Ovary (tissue), 7 donors: ENCODE measurements at regions not wholly inside any gene's neighbourhood (a gene's known extent, or its start where the extent isn't known, plus 50 kb on each side); places are given as distances from the start of the nearest gene placed in this dataset.

Experiments used
- DNase-seq, 5 donors: peaks; one replicate each; pipeline ENCODE4 v3.0.0-alpha.2; 2019 to 2020
- H3K27ac ChIP-seq, 2 donors: fragments of 200-600 bp; one replicate each; pipeline versions ENCODE4 v1.5.1 to v1.8.0; 2019 to 2022
- H3K27me3 ChIP-seq: fragments of 200-600 bp; one replicate; pipeline ENCODE4 v1.8.0; 2022
- H3K36me3 ChIP-seq: fragments of 200-600 bp; sonication (generic); one replicate; pipeline ENCODE4 v1.5.1; 2019
- H3K4me1 ChIP-seq: one replicate; pipeline ENCODE4 v1.8.1; 2013; ENCODE audit warnings: mild to moderate bottlenecking, moderate library complexity; ENCODE audit not compliant: insufficient read depth
- H3K4me3 ChIP-seq: fragments of 200-600 bp; sonication (generic); one replicate; pipeline ENCODE4 v1.5.1; 2017
- H3K9me3 ChIP-seq, 2 donors: fragments of 200-600 bp in 1 of 2; sonication (generic) in 1 of 2; one replicate each; pipeline versions ENCODE4 v1.5.1 to v1.8.1; 2013 to 2019; ENCODE audit warnings: mild to moderate bottlenecking in 1 of 2, moderate library complexity in 1 of 2
- EP300 ChIP-seq: sonication (generic); formaldehyde crosslinking; IDR thresholded peaks from one replicate; pipeline ENCODE4 v1.6.1; 2017; ENCODE audit warnings: antibody characterized with exemption
- POLR2A ChIP-seq: fragments of 450-650 bp; IDR thresholded peaks from one replicate; pipeline ENCODE4 v1.6.1; 2017; ENCODE audit warnings: antibody characterized with exemption, mild to moderate bottlenecking, moderate library complexity
- WGBS, 3 donors: extraction: QIAGEN DNeasy Blood & Tissue Kit in 1 of 3; methylation state at CpG; one replicate each; pipeline versions ENCODE4 v1.1.5 to v1.1.7; 2013 to 2017; 5-methylcytosine and 5-hydroxymethylcytosine counted together
- intact Hi-C, 4 donors: fragments of 100-400 bp; cut with DNase I; formaldehyde crosslinking; loops; one replicate each; pipeline versions ENCODE4 v1.11.0 to v1.15.1; 2022 to 2023
- TF ChIP-seq, protein P1 (sequence below), 3 donors: fragments of 450-650 bp in 2 of 3; fragments of 200-600 bp in 1 of 3; IDR thresholded peaks; one replicate each; pipeline versions ENCODE4 v1.5.1 to v1.8.0; 2016 to 2022; ENCODE audit warnings: antibody characterized with exemption in 3 of 3, mild to moderate bottlenecking in 1 of 3
- donor health status: DM: no; HTN: no; CAD: no; lungs with moderate emphysema.
- donor health status: DM: no; HTN: no; CAD: no.
- donor health status: Bipolar disorder and iron deficiency.
- donor health status: DM: no; HTN: no; CAD: no.
- donor health status: DM: yes; HTN: yes; CAD: no.

DNA sequence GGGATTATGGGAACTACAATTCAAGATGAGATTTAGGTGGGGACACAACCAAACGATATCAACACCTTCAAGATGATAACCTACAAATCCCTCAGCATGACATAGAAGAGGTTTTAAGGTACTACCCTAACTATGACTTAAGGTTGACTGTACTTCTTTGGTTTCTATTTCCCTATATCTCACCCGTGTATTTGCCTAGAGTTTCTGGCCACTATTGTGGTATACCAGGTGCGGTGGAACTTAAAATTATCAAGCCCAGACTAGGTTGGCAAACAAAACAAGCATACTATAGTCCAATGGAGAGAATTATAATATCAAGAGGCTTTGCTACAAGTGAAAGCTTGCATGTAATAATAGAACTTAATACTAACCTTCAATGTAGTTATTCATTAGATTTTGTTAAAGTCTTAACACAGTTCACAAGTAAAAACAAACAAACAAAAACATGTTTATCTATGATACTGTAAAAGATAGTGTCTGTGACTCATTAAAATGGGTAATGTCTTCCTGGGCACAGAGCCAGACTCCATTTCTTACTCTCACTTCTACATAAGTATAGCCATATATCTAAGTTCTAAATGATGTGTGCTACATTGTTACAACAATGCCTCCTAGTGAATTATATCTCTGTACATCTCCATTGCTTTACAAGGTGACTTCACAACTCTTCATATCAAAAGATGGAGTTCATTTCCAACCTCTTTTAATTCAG lies 479.1 kb downstream of the ZBBX start:
- WGBS, 3 donors: 84 to 89% (median 84%) methylated on average over 3 of the region's 3 CpGs
- DNase-seq: no peak
- Histone ChIP-seq H3K9me3 (no peaks in the 10 kb centered on the region), H3K4me3 (no peak overlapping the region), H3K36me3 (no peaks in the 10 kb centered on the region), H3K4me1 (no peaks in the 10 kb centered on the region), H3K27ac (no peak overlapping the region), H3K27me3 (no peaks in the 10 kb centered on the region)
- intact Hi-C loops: no loop called here
- TF ChIP-seq POLR2A: no peak
- no peak for TF ChIP-seq EP300
- TF ChIP-seq, protein P1, sequence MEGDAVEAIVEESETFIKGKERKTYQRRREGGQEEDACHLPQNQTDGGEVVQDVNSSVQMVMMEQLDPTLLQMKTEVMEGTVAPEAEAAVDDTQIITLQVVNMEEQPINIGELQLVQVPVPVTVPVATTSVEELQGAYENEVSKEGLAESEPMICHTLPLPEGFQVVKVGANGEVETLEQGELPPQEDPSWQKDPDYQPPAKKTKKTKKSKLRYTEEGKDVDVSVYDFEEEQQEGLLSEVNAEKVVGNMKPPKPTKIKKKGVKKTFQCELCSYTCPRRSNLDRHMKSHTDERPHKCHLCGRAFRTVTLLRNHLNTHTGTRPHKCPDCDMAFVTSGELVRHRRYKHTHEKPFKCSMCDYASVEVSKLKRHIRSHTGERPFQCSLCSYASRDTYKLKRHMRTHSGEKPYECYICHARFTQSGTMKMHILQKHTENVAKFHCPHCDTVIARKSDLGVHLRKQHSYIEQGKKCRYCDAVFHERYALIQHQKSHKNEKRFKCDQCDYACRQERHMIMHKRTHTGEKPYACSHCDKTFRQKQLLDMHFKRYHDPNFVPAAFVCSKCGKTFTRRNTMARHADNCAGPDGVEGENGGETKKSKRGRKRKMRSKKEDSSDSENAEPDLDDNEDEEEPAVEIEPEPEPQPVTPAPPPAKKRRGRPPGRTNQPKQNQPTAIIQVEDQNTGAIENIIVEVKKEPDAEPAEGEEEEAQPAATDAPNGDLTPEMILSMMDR (IDR thresholded peaks at IDR 0.05): no peak

DNA sequence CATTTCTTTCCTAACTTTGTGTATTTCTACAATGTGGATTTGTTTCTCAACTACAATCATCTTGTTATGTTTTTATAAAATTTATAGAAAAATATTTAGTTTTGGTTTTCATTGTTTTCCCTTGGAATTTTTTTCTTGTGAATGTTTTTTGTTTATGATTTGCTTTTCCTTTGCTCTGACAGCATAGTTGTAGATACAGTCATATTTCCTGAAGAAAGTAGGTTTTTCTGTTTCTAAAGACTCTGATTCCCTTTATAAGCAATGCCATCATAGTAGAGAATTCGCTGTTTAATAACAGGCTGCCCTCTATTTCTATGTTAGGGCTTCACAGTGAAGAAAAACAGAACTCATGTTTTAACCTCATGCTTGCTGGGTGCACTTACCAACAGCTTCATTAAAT lies 482.3 kb downstream of the ZBBX start:
- no peak for DNase-seq
- 16 to 53% (median 17%) methylated on average over 1 of the region's 1 CpG for WGBS, 3 donors
- H3K4me1 ChIP-seq: no peaks in the 10 kb centered on the region
- no peaks in the 10 kb centered on the region for H3K27me3 ChIP-seq
- TF ChIP-seq EP300 (no peak), POLR2A (no peak)
- TF ChIP-seq, protein P1 (IDR thresholded peaks at IDR 0.05): no peak
- no peak overlapping the region for H3K4me3 ChIP-seq
- H3K36me3 ChIP-seq: no peaks in the 10 kb centered on the region
- H3K27ac ChIP-seq: no peak overlapping the region
- intact Hi-C loops: no loop called here
- no peaks in the 10 kb centered on the region for H3K9me3 ChIP-seq

DNA sequence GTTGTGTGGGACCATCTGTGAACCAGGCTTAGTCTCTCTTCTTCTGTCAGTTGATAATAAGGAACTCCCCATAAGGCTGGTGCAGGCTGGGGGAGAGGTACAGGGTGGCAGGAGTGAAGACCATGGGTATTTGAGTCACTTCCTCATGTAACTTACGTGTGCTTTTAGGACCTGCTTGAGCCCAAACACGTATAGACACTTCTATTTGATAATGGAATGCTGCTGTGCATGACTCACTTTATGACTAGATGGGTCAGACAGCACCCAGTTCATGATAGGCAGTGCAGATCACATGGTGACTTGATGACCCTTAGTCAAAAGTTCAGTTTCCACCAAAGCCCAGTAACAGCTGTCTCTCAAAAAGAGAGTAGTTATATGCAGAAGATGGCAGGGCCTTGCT lies 490.9 kb downstream of the ZBBX start:
- intact Hi-C loops: no loop called here
- Histone ChIP-seq H3K27me3 (no peaks in the 10 kb centered on the region), H3K9me3 (no peaks in the 10 kb centered on the region), H3K4me3 (no peak overlapping the region), H3K36me3 (no peaks in the 10 kb centered on the region), H3K27ac (no peak overlapping the region), H3K4me1 (no peaks in the 10 kb centered on the region)
- no peak for TF ChIP-seq POLR2A
- no peak for TF ChIP-seq EP300
- TF ChIP-seq, protein P1 (IDR thresholded peaks at IDR 0.05): no peak
- DNase-seq: no peak
- WGBS, 3 donors: 73 to 84% (median 79%) methylated on average over 2 of the region's 2 CpGs

DNA sequence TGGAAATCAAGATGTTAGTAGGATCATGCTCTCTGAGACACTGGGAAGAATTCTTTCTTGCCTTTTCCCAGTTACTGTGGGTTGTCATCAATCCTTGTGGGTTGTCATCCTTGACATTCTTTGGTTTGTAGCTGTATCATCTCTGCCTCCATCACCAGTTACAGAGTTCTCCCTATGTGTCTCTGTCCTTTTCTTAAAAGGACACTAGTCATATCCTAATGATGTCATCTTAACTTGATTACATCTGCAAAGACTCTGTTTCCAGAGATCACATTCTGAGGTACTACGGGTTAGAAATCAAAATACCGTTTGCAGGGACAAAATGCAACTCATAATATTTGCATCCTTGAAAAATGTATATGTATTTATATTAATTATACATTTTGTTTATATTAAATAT lies 500.4 kb downstream of the ZBBX start:
- H3K27me3 ChIP-seq: no peaks in the 10 kb centered on the region
- no peaks in the 10 kb centered on the region for H3K4me1 ChIP-seq
- DNase-seq: no peak
- intact Hi-C loops: no loop called here
- no peaks in the 10 kb centered on the region for H3K9me3 ChIP-seq
- no peaks in the 10 kb centered on the region for H3K36me3 ChIP-seq
- H3K4me3 ChIP-seq: no peak overlapping the region
- WGBS, 3 donors: 86 to 95% (median 91%) methylated on average over 2 of the region's 2 CpGs
- H3K27ac ChIP-seq: no peak overlapping the region
- TF ChIP-seq EP300: no peak
- TF ChIP-seq POLR2A: no peak
- TF ChIP-seq, protein P1 (IDR thresholded peaks at IDR 0.05): no peak
